ENCODE measurements at regions not wholly inside any gene's neighbourhood (a gene's known extent, or its start where the extent isn't known, plus 50 kb on each side); places are given as distances from the start of the nearest gene placed in this dataset.

DNA sequence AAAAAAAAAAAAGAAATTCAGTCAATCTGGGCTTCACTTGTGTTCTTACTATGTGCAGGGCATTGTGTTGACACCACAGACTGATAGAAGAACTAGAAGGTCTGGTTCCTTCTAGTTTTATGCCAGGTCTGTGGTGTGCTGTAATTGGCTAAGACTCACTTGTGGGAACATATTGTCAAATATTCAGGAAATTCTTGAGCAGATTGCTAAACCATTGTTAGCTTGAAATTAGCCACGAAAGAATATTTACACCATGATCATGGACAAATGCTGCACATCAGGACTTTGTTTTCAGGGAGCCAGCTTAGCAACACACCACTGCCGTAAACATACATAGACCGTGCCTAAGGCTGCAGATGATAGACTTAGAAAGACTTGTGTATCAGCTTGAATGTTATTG is 74.6 kb downstream of the GTPBP8 start:
- H3K9me3 ChIP-seq (replicated peaks; ENCODE audit: control insufficient read depth, insufficient read depth, low read depth, low read length) = no peaks in the 10 kb centered on the region
- intact Hi-C loops (cut with micrococcal nuclease) = no loop called here
- no peaks in the 10 kb centered on the region for H3K79me2 ChIP-seq (ENCODE audit: control insufficient read depth, insufficient read depth, low read length)
- no peaks in the 10 kb centered on the region for H3K36me3 ChIP-seq (ENCODE audit: control insufficient read depth, insufficient read depth, low read length)
- H3K9me1 ChIP-seq (ENCODE audit: control insufficient read depth, insufficient read depth, low read length) = no peaks in the 10 kb centered on the region
- no peak overlapping the region for H3K4me2 ChIP-seq (ENCODE audit: insufficient read depth, low read length)
- H3K27ac ChIP-seq (ENCODE audit: extremely low read depth, low read depth, low read length) = no peak overlapping the region
- in situ Hi-C loops (cut with MboI) = loop anchor here (25.0 kb wide), 1 partner anchor 547 kb away; no protein-coding TSS in a partner anchor
- FAIRE-seq = no peak
- TF ChIP-seq TEAD4 (IDR thresholded peaks at IDR 0.05; ENCODE audit: low read length) = no peak
- no peak for TF ChIP-seq TEAD4 (CRISPR knock-in tag; IDR thresholded peaks at IDR 0.05; ENCODE audit: borderline replicate concordance)
- no peak for TF ChIP-seq MXD1 (CRISPR knock-in tag; IDR thresholded peaks at IDR 0.05; ENCODE audit: borderline replicate concordance, poor library complexity, severe bottlenecking)
- TF ChIP-seq FOS (IDR thresholded peaks at IDR 0.05; ENCODE audit: extremely low read depth, insufficient read length) = no peak
- H3K4me1 ChIP-seq (replicated peaks in 1 of 2; ENCODE audit: control insufficient read depth in 2 of 2, insufficient read depth in 2 of 2, low read length in 2 of 2) = no peaks in the 10 kb centered on the region
- 26% methylated on average over 3 of the region's 3 CpGs for WGBS (ENCODE audit: insufficient coverage, low coverage, missing lambda C conversion rate)
- no TSS peak for BruUV-seq (replicated peaks)
- H3K4me3 ChIP-seq = no peak overlapping the region
- no peak for ATAC-seq
- DNase-seq (ENCODE audit: extremely low read depth in 1 of 4, low spot score in 3 of 4) = no peak
- H4K20me1 ChIP-seq (replicated peaks; ENCODE audit: control insufficient read depth, insufficient read depth, low read length) = no peaks in the 10 kb centered on the region
- ChIA-PET CTCF (ENCODE audit: low intra/inter-chr PET ratio) (no interaction called here), POLR2A (no interaction called here)
- no peak overlapping the region for H3K9ac ChIP-seq (ENCODE audit: insufficient read depth in 1 of 2, low read depth in 2 of 2, low read length in 2 of 2)
- H3K27me3 ChIP-seq (ENCODE audit: control insufficient read depth in 2 of 2, insufficient read depth in 2 of 2, low read length in 2 of 2) = no peaks in the 10 kb centered on the region; a peak in 1 of 5 replicates
- no peak overlapping the region for H2AFZ ChIP-seq (ENCODE audit: low read depth, low read length)

- Histone ChIP-seq H3K9me3 (replicated peaks; ENCODE audit: control insufficient read depth, insufficient read depth, low read depth, low read length) (no peaks in the 10 kb centered on the region), H3K4me1 (replicated peaks in 1 of 2; ENCODE audit: control insufficient read depth in 2 of 2, insufficient read depth in 2 of 2, low read length in 2 of 2) (no peaks in the 10 kb centered on the region), H3K9ac (ENCODE audit: insufficient read depth in 1 of 2, low read depth in 2 of 2, low read length in 2 of 2) (no peak overlapping the region), H3K27me3 (ENCODE audit: control insufficient read depth in 2 of 2, insufficient read depth in 2 of 2, low read length in 2 of 2) (no peaks in the 10 kb centered on the region), H3K4me2 (ENCODE audit: insufficient read depth, low read length) (no peak overlapping the region), H4K20me1 (replicated peaks; ENCODE audit: control insufficient read depth, insufficient read depth, low read length) (no peaks in the 10 kb centered on the region), H3K27ac (ENCODE audit: extremely low read depth, low read depth, low read length) (no peak overlapping the region), H2AFZ (ENCODE audit: low read depth, low read length) (no peak overlapping the region), H3K36me3 (ENCODE audit: control insufficient read depth, insufficient read depth, low read length) (no peaks in the 10 kb centered on the region), H3K9me1 (ENCODE audit: control insufficient read depth, insufficient read depth, low read length) (no peaks in the 10 kb centered on the region), H3K4me3 (no peak overlapping the region), H3K79me2 (ENCODE audit: control insufficient read depth, insufficient read depth, low read length) (no peaks in the 10 kb centered on the region)
- in situ Hi-C loops (cut with MboI) = loop anchor here (10.0 to 25.0 kb wide), 2 partner anchors 235 to 542 kb away; no protein-coding TSS in a partner anchor
- intact Hi-C loops (cut with micrococcal nuclease) = no loop called here
- FAIRE-seq = no peak
- BruUV-seq (replicated peaks) = no TSS peak
- WGBS (ENCODE audit: insufficient coverage, low coverage, missing lambda C conversion rate) = 0% methylated on average over 1 of the region's 1 CpG
- ChIA-PET POLR2A (no interaction called here), CTCF (ENCODE audit: low intra/inter-chr PET ratio) (no interaction called here)
- DNase-seq (ENCODE audit: extremely low read depth in 1 of 4, low spot score in 3 of 4) = no peak
- TF ChIP-seq CCAR2 (IDR thresholded peaks at IDR 0.05; ENCODE audit: low read depth, low read length) = no peak
- TF ChIP-seq BRF1 (IDR thresholded peaks at IDR 0.05; ENCODE audit: borderline replicate concordance, extremely low read depth, insufficient read length) = no peak
- no peak for TF ChIP-seq RUNX1 (IDR thresholded peaks at IDR 0.05; ENCODE audit: low read depth)
- ATAC-seq = no peak
Measured at GRCh38 chr3:113070072-113070640, 79.4 kb downstream of the GTPBP8 start.

Measured in K562 (cell line).